Epithelial cell of esophagus (primary cell): ENCODE measurements at regions not wholly inside any gene's neighbourhood (a gene's known extent, or its start where the extent isn't known, plus 50 kb on each side); places are given as distances from the start of the nearest gene placed in this dataset.

Experiments used
- DNase-seq: peaks from one replicate; pipeline ENCODE4 v3.0.0; 2010; ENCODE audit warnings: low read depth
- H3K4me3 ChIP-seq: 2 replicates; pipeline ENCODE4 v1.5.1; 2011; ENCODE audit warnings: mild to moderate bottlenecking, low read length, control low read depth
- CTCF ChIP-seq: IDR thresholded peaks from 2 replicates; pipeline ENCODE4 v1.5.1; 2011; ENCODE audit warnings: low read depth, mild to moderate bottlenecking, low read length, control low read depth, inconsistent platforms; ENCODE audit not compliant: insufficient read depth; ENCODE audit errors: missing control alignments

- no peak for TF ChIP-seq CTCF
- H3K4me3 ChIP-seq = no peak overlapping the region
- DNase-seq = no peak
Measured at GRCh38 chr16:62539657-62540056, 503.4 kb upstream of the CDH8 start.

- H3K4me3 ChIP-seq = no peak overlapping the region
- no peak for DNase-seq
- TF ChIP-seq CTCF = no peak
Measured at GRCh38 chr16:62530426-62530825, 494.2 kb upstream of the CDH8 start.

GRCh38 chr16:62516001-62516400 lies 479.8 kb upstream of the CDH8 start:
- TF ChIP-seq CTCF = no peak
- DNase-seq = no peak
- no peak overlapping the region for H3K4me3 ChIP-seq

- no peak for TF ChIP-seq CTCF
- no peak for DNase-seq
- no peak overlapping the region for H3K4me3 ChIP-seq
Measured at GRCh38 chr16:62503073-62503472, 466.8 kb upstream of the CDH8 start.

- no peak for TF ChIP-seq CTCF
Measured at GRCh38 chr16:62478903-62479458, 442.7 kb upstream of the CDH8 start.

GRCh38 chr16:62477796-62478195 lies 441.6 kb upstream of the CDH8 start:
- no peak for DNase-seq
- TF ChIP-seq CTCF = no peak
- H3K4me3 ChIP-seq = no peak overlapping the region

More at GRCh38 chr16:62478903-62479458, 442.7 kb upstream of the CDH8 start:
- no peak for DNase-seq
- H3K4me3 ChIP-seq = no peak overlapping the region

- no peak for TF ChIP-seq CTCF
- H3K4me3 ChIP-seq = no peak overlapping the region
- no peak for DNase-seq
Measured at GRCh38 chr16:62475573-62475972, 439.3 kb upstream of the CDH8 start.
